ENCODE measurements at regions not wholly inside any gene's neighbourhood (a gene's known extent, or its start where the extent isn't known, plus 50 kb on each side); places are given as distances from the start of the nearest gene placed in this dataset.

DNA sequence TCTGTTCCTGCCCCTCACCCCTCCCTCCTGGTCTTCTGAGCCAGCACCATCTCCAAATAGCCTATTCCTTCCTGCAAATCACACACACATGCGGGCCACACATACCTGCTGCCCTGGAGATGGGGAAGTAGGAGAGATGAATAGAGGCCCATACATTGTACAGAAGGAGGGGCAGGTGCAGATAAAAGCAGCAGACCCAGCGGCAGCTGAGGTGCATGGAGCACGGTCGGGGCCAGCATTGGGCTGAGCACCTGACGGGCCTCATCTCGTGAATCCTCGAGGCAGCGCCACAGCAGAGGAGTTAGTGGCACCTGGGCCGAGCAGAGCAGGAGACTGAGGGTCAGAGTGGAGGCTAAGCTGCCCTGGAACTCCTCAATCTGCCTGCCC lies 941.8 kb downstream of the BRD1 start:
- H3K4me3 Mint-ChIP-seq, result no peak overlapping the region
- TF ChIP-seq, protein P1, sequence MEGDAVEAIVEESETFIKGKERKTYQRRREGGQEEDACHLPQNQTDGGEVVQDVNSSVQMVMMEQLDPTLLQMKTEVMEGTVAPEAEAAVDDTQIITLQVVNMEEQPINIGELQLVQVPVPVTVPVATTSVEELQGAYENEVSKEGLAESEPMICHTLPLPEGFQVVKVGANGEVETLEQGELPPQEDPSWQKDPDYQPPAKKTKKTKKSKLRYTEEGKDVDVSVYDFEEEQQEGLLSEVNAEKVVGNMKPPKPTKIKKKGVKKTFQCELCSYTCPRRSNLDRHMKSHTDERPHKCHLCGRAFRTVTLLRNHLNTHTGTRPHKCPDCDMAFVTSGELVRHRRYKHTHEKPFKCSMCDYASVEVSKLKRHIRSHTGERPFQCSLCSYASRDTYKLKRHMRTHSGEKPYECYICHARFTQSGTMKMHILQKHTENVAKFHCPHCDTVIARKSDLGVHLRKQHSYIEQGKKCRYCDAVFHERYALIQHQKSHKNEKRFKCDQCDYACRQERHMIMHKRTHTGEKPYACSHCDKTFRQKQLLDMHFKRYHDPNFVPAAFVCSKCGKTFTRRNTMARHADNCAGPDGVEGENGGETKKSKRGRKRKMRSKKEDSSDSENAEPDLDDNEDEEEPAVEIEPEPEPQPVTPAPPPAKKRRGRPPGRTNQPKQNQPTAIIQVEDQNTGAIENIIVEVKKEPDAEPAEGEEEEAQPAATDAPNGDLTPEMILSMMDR (IDR thresholded peaks at IDR 0.05; ENCODE audit: unreplicated experiment in 3 of 3), result no peak
- H3K4me1 Mint-ChIP-seq, result no peaks in the 10 kb centered on the region
- no peaks in the 10 kb centered on the region for H3K36me3 Mint-ChIP-seq (ENCODE audit: low read depth)
- peaks cover 26% of the 10 kb centered on the region for H3K27me3 Mint-ChIP-seq (ENCODE audit: low read depth)
- H3K27ac Mint-ChIP-seq, result no peak overlapping the region
- H3K9me3 Mint-ChIP-seq, result no peaks in the 10 kb centered on the region

DNA sequence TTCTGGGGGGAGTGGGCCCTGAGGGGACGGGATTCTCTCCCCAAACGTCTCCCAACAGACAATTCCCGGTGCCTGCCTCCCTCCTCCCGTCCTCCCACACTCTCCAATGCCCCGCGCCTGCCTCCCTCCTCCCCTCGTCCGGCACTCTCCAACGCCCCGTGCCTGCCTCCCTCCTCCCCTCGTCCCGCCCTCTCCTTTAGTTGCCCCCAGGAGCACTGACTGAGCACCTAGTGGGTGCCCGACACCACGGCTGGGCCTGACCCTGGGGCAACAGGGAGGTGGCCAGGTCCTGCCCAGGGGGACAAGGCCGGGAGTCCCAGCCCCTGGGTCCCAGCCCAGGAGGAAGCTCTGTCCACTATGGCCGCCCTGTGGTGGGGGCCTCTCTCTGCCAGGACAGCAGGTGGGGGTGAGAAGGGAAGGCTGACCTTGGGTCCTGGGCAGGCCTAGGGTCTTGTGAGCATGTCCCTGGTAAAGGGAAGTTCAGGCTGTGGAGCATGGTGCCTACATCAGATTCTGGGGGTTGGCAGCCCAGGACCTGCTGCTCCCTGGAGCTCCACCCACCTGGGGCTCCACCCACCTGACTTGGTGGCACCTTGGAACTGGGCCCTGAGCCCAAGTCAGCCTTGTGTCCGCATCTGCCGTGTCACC lies 942.3 kb downstream of the BRD1 start:
- Mint-ChIP-seq H3K27me3 (ENCODE audit: low read depth) (peaks cover 20% of the 10 kb centered on the region), H3K36me3 (ENCODE audit: low read depth) (no peaks in the 10 kb centered on the region), H3K4me1 (no peaks in the 10 kb centered on the region), H3K9me3 (no peaks in the 10 kb centered on the region), H3K27ac (no peak overlapping the region), H3K4me3 (no peak overlapping the region)
- TF ChIP-seq, protein P1 (IDR thresholded peaks at IDR 0.05; ENCODE audit: unreplicated experiment in 3 of 3), result no peak

DNA sequence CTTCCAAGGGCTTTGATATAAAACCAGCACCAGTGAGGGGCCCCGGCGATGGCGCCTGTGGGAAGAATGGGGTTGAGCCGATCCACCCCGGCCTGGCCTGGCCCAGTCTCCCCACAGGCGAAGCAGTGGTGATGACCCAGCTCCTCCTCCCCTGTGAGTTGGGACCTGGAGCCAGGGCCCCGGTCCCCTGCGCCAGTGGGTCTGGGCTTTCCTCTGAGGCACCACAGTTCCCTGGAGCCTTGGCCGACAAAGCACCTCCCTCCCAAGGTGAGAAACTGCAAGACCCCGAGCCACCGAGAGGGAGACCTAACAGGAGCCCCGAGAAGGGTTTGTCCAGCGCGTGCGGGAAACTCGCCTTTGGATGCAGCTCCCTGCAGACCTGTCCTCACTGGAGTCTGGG lies 942.9 kb downstream of the BRD1 start:
- H3K9me3 Mint-ChIP-seq, result no peaks in the 10 kb centered on the region

DNA sequence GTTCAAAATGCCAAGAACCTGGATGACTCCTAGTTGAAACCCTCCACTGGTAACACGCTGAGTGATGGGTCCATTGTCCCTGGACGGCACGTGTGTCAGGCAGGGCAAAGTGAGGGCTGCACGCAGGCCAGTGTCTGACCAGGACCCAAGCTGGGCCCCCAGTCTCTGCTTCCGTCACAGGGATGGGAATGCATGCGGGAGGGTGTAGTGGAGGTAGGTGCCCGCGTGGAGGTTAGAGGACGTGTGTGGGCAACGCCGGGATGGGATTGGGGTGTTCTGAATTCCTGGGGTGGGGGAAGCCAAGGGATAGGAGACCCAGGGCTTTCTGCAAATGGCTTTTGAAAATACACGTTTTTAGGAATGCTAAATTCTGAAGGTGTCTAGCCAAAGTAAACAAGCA lies 943.3 kb downstream of the BRD1 start:
- TF ChIP-seq, protein P1 (IDR thresholded peaks at IDR 0.05; ENCODE audit: unreplicated experiment in 3 of 3), result no peak
- H3K36me3 Mint-ChIP-seq (ENCODE audit: low read depth), result no peaks in the 10 kb centered on the region
- no peaks in the 10 kb centered on the region for H3K9me3 Mint-ChIP-seq
- peaks cover 18% of the 10 kb centered on the region for H3K27me3 Mint-ChIP-seq (ENCODE audit: low read depth)
- no peaks in the 10 kb centered on the region for H3K4me1 Mint-ChIP-seq
- no peak overlapping the region for H3K4me3 Mint-ChIP-seq
- H3K27ac Mint-ChIP-seq, result no peak overlapping the region

More for the DNA sequence above, 942.9 kb downstream of the BRD1 start:
- no peaks in the 10 kb centered on the region for H3K4me1 Mint-ChIP-seq
- H3K36me3 Mint-ChIP-seq (ENCODE audit: low read depth), result no peaks in the 10 kb centered on the region
- no peak overlapping the region for H3K27ac Mint-ChIP-seq
- H3K27me3 Mint-ChIP-seq (ENCODE audit: low read depth), result peaks cover 21% of the 10 kb centered on the region
- TF ChIP-seq, protein P1 (IDR thresholded peaks at IDR 0.05; ENCODE audit: unreplicated experiment in 3 of 3), result no peak
- H3K4me3 Mint-ChIP-seq, result no peak overlapping the region

DNA sequence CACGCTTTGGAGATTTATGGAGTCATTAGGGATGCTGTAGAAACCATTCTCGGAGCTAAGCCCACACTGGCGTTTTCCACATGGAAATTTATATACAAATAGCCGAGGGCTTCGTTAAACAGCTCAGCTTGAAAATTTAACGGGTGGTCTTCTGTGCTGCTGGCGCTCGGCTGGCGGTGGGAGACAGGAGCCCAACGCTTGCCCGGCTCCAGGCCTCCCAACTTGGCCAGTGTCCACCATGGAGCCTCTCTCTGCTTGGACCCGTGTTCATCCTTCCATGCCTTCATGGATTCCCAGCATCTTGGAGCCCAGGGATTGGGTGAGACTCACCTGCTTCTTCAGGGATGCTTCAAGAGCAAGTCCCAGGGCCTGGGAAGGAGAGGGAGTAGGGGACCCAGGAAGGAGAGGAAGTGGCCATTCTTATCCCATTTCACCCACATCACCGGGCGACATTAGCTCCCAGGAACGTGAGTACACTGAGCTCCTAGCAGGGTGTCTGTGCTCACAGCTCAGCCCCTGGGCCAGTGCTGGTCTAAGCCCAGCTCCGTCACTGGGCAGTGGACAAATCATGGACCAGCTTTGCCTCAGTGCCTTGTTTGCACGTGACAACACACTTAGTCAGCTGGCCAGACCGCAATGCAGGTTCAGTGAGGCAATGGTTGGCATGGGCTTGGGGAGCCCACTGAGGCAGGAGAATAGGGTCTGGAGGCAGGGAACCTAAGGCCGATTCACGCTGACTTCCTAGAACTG lies 944.3 kb downstream of the BRD1 start:
- H3K27me3 Mint-ChIP-seq (ENCODE audit: low read depth), result peaks cover 15% of the 10 kb centered on the region
- H3K4me1 Mint-ChIP-seq, result no peaks in the 10 kb centered on the region
- no peaks in the 10 kb centered on the region for H3K9me3 Mint-ChIP-seq
- no peak overlapping the region for H3K27ac Mint-ChIP-seq
- TF ChIP-seq, protein P1 (IDR thresholded peaks at IDR 0.05; ENCODE audit: unreplicated experiment in 3 of 3), result no peak
- no peaks in the 10 kb centered on the region for H3K36me3 Mint-ChIP-seq (ENCODE audit: low read depth)
- no peak overlapping the region for H3K4me3 Mint-ChIP-seq

All from nephron (organoid).